ENCODE measurements at regions not wholly inside any gene's neighbourhood (a gene's known extent, or its start where the extent isn't known, plus 50 kb on each side); places are given as distances from the start of the nearest gene placed in this dataset.

GRCh38 chr12:74431801-74432200 lies 105.8 kb upstream of the ATXN7L3B start:
- no peak for TF ChIP-seq CTCF (IDR thresholded peaks at IDR 0.05; ENCODE audit: low read length)
- TF ChIP-seq EZH2 (optimal IDR thresholded peaks at IDR 0.05; ENCODE audit: low read depth, low read length), result no peak

Data from MM.1S (cell line).